ENCODE measurements at regions not wholly inside any gene's neighbourhood (a gene's known extent, or its start where the extent isn't known, plus 50 kb on each side); places are given as distances from the start of the nearest gene placed in this dataset.
"Not testable (repeated sequence)": the region's sequence is repeated elsewhere in the genome, so short reads cannot be mapped to it uniquely, and the experiment has no call there.

- no peak for DNase-seq (ENCODE audit: low spot score in 2 of 2)
- 79% methylated on average over 1 of the region's 1 CpG for WGBS
Observed at GRCh38 chr4:124123721-124124120, 588.8 kb downstream of the ANKRD50 start.

GRCh38 chr4:124131324-124131723, 581.2 kb downstream of the ANKRD50 start:
- not testable (repeated sequence) for H3K27me3 ChIP-seq; H3K27ac ChIP-seq; H3K9me3 ChIP-seq; H3K4me3 ChIP-seq; H3K36me3 ChIP-seq; H3K4me1 ChIP-seq; DNase-seq (ENCODE audit: low spot score in 2 of 2)
- 80% methylated on average over 2 of the region's 6 CpGs for WGBS

More at GRCh38 chr4:124123721-124124120, 588.8 kb downstream of the ANKRD50 start:
- no peak overlapping the region for H3K27ac ChIP-seq
- no peaks in the 10 kb centered on the region for H3K4me1 ChIP-seq
- H3K4me3 ChIP-seq = no peak overlapping the region
- no peak for TF ChIP-seq POLR2A (IDR thresholded peaks at IDR 0.05)
- no peak for TF ChIP-seq POLR2AphosphoS5 (IDR thresholded peaks at IDR 0.05)
- TF ChIP-seq EP300 (IDR thresholded peaks at IDR 0.05) = no peak
- TF ChIP-seq CTCF (IDR thresholded peaks at IDR 0.05) = no peak
- H3K9me3 ChIP-seq = no peaks in the 10 kb centered on the region
- no peaks in the 10 kb centered on the region for H3K36me3 ChIP-seq
- no peaks in the 10 kb centered on the region for H3K27me3 ChIP-seq

- Histone ChIP-seq H3K27me3 (no peaks in the 10 kb centered on the region), H3K36me3 (no peaks in the 10 kb centered on the region), H3K27ac (no peak overlapping the region), H3K4me3 (no peak overlapping the region), H3K4me1 (peaks cover 4% of the 10 kb centered on the region), H3K9me3 (no peaks in the 10 kb centered on the region)
- DNase-seq (ENCODE audit: low spot score in 2 of 2) = no peak
- WGBS = 93% methylated on average over 2 of the region's 2 CpGs
- TF ChIP-seq POLR2A (IDR thresholded peaks at IDR 0.05) (no peak), CTCF (IDR thresholded peaks at IDR 0.05) (no peak), POLR2AphosphoS5 (IDR thresholded peaks at IDR 0.05) (no peak), EP300 (IDR thresholded peaks at IDR 0.05) (no peak)
Observed at GRCh38 chr4:124132161-124132560, 580.4 kb downstream of the ANKRD50 start.

GRCh38 chr4:124133753-124134152, 578.8 kb downstream of the ANKRD50 start:
- Histone ChIP-seq H3K36me3 (no peaks in the 10 kb centered on the region), H3K9me3 (no peaks in the 10 kb centered on the region), H3K4me1 (peaks cover 4% of the 10 kb centered on the region), H3K27ac (no peak overlapping the region), H3K4me3 (no peak overlapping the region), H3K27me3 (no peaks in the 10 kb centered on the region)
- TF ChIP-seq POLR2A (IDR thresholded peaks at IDR 0.05) (no peak), EP300 (IDR thresholded peaks at IDR 0.05) (no peak), CTCF (IDR thresholded peaks at IDR 0.05) (no peak), POLR2AphosphoS5 (IDR thresholded peaks at IDR 0.05) (no peak)
- DNase-seq (ENCODE audit: low spot score in 2 of 2) = no peak
- 76% methylated on average over 1 of the region's 1 CpG for WGBS

- 38% methylated on average over 1 of the region's 1 CpG for WGBS
- TF ChIP-seq POLR2A (IDR thresholded peaks at IDR 0.05) (no peak), EP300 (IDR thresholded peaks at IDR 0.05) (no peak), POLR2AphosphoS5 (IDR thresholded peaks at IDR 0.05) (no peak), CTCF (IDR thresholded peaks at IDR 0.05) (no peak)
- H3K9me3 ChIP-seq = no peaks in the 10 kb centered on the region
- H3K36me3 ChIP-seq = no peaks in the 10 kb centered on the region
- H3K4me3 ChIP-seq = no peak overlapping the region
- no peak overlapping the region for H3K27ac ChIP-seq
- no peaks in the 10 kb centered on the region for H3K27me3 ChIP-seq
- peaks cover 4% of the 10 kb centered on the region for H3K4me1 ChIP-seq
- DNase-seq (ENCODE audit: low spot score in 2 of 2) = no peak
Observed at GRCh38 chr4:124135409-124135813, 577.1 kb downstream of the ANKRD50 start.

GRCh38 chr4:124139044-124139443, 573.5 kb downstream of the ANKRD50 start:
- TF ChIP-seq POLR2AphosphoS5 (IDR thresholded peaks at IDR 0.05) (no peak), EP300 (IDR thresholded peaks at IDR 0.05) (no peak), CTCF (IDR thresholded peaks at IDR 0.05) (no peak)
- Histone ChIP-seq H3K27ac (no peak overlapping the region), H3K36me3 (no peaks in the 10 kb centered on the region), H3K4me3 (no peak overlapping the region), H3K27me3 (no peaks in the 10 kb centered on the region), H3K4me1 (peaks cover 8% of the 10 kb centered on the region), H3K9me3 (no peaks in the 10 kb centered on the region)
- DNase-seq (ENCODE audit: low spot score in 2 of 2) = no peak
- WGBS = 91% methylated on average over 6 of the region's 6 CpGs

All from suprapubic skin (tissue), 4 donors.